SK-N-SH (cell line): ENCODE measurements at regions not wholly inside any gene's neighbourhood (a gene's known extent, or its start where the extent isn't known, plus 50 kb on each side); places are given as distances from the start of the nearest gene placed in this dataset.

Source experiments
- CTCF ChIA-PET: fragments of 300-600, 350-600 bp; formaldehyde crosslinking; extraction: SDS; loops from one replicate; lab custom pipeline; 2021; lab: Yijun Ruan, JAX
- POLR2A ChIA-PET: fragments of 350-600 bp; sonication (Branson Sonifier 250); formaldehyde crosslinking; extraction: SDS; loops from one replicate; lab custom pipeline; 2020; ENCODE audit warnings: antibody characterized with exemption, inconsistent platforms; lab: Yijun Ruan, JAX
- DNase-seq: peaks from one replicate; pipeline ENCODE4 v3.0.0; 2012
- H2AFZ ChIP-seq: fragments of 200-600 bp; sonication (generic); 2 replicates; pipeline ENCODE4 v1.8.1; 2016; ENCODE audit warnings: antibody characterized with exemption, mild to moderate bottlenecking, low read depth
- H3F3A ChIP-seq: fragments of 200-600 bp; sonication (generic); replicated peaks from 2 replicates; pipeline ENCODE3; 2016; ENCODE audit warnings: antibody characterized with exemption, mild to moderate bottlenecking; ENCODE audit not compliant: insufficient read depth
- H3K27ac ChIP-seq, 2 experiments: fragments of 200-500 bp in 1 of 2; fragments of 200-600 bp in 1 of 2; sonication (Bioruptor generic) in 1 of 2; sonication (generic), shearing (Covaris generic) in 1 of 2; 2 replicates each; pipeline versions ENCODE4 v1.5.1 to v1.6.1; 2014 to 2016; ENCODE audit warnings: low read depth in 2 of 2, inconsistent platforms in 1 of 2, low read length in 1 of 2, mild to moderate bottlenecking in 1 of 2, mixed read lengths in 1 of 2
- H3K27me3 ChIP-seq: fragments of 200-600 bp; sonication (generic), shearing (Covaris generic); 2 replicates; pipeline ENCODE4 v1.6.1; 2016; ENCODE audit warnings: mixed run types; ENCODE audit not compliant: insufficient read depth
- H3K36me3 ChIP-seq, 2 experiments: fragments of 200-500 bp in 1 of 2; fragments of 200-600 bp in 1 of 2; sonication (Bioruptor generic) in 1 of 2; sonication (generic) in 1 of 2; replicated peaks in 1 of 2; 2 replicates each; pipeline versions ENCODE3 to v1.5.1; 2014 to 2016; ENCODE audit warnings: low read length in 1 of 2, mild to moderate bottlenecking in 1 of 2; ENCODE audit not compliant: insufficient read depth in 2 of 2, control insufficient read depth in 1 of 2
- H3K4me1 ChIP-seq, 2 experiments: fragments of 200-500 bp in 1 of 2; fragments of 200-600 bp in 1 of 2; sonication (Bioruptor generic) in 1 of 2; sonication (generic), shearing (Covaris generic) in 1 of 2; 2 replicates each; pipeline versions ENCODE4 v1.5.1 to v1.6.1; 2014 to 2016; ENCODE audit warnings: low read depth in 1 of 2, low read length in 1 of 2, mixed run types in 1 of 2; ENCODE audit not compliant: insufficient read depth in 2 of 2, control insufficient read depth in 1 of 2
- H3K4me2 ChIP-seq: fragments of 200-600 bp; sonication (generic), shearing (Covaris generic); 2 replicates; pipeline ENCODE4 v1.6.1; 2017; ENCODE audit warnings: mixed run types
- H3K4me3 ChIP-seq, 2 experiments: fragments of 200-500 bp in 1 of 2; fragments of 200-600 bp in 1 of 2; sonication (Bioruptor generic) in 1 of 2; sonication (generic), shearing (Covaris generic) in 1 of 2; 2 replicates each; pipeline versions ENCODE4 v1.5.1 to v1.8.1; 2014 to 2016; ENCODE audit warnings: low read depth in 2 of 2, inconsistent platforms in 1 of 2, low read length in 1 of 2, mild to moderate bottlenecking in 1 of 2, mixed read lengths in 1 of 2, moderate library complexity in 1 of 2
- H3K79me2 ChIP-seq: fragments of 200-600 bp; sonication (generic); 2 replicates; pipeline ENCODE4 v1.8.1; 2017; ENCODE audit warnings: mild to moderate bottlenecking; ENCODE audit not compliant: insufficient read depth
- H3K9ac ChIP-seq: fragments of 200-600 bp; sonication (generic); 2 replicates; pipeline ENCODE4 v1.6.1; 2017; ENCODE audit warnings: mixed run types
- H3K9me2 ChIP-seq: fragments of 200-600 bp; sonication (generic); 2 replicates; pipeline ENCODE4 v1.6.1; 2017; ENCODE audit warnings: mixed run types
- H3K9me3 ChIP-seq: fragments of 200-600 bp; sonication (generic); 2 replicates; pipeline ENCODE4 v1.6.1; 2017; ENCODE audit warnings: mixed run types, mild to moderate bottlenecking, moderate library complexity
- H4K20me1 ChIP-seq: fragments of 200-600 bp; sonication (generic); 2 replicates; pipeline ENCODE4 v1.6.1; 2017; ENCODE audit warnings: mild to moderate bottlenecking, mixed run types; ENCODE audit not compliant: insufficient read depth
- CHD2 ChIP-seq: fragments of 150-350 bp; IDR thresholded peaks from 2 replicates; pipeline ENCODE4 v1.6.1; 2018; ENCODE audit warnings: low read length; ENCODE audit not compliant: partially characterized antibody
- GABPA ChIP-seq: IDR thresholded peaks from 2 replicates; pipeline ENCODE4 v1.4.0; 2012; ENCODE audit warnings: low read depth, mild to moderate bottlenecking
- IRF3 ChIP-seq: fragments of 150-350 bp; IDR thresholded peaks from 2 replicates; pipeline ENCODE4 v1.6.1; 2016; ENCODE audit warnings: mild to moderate bottlenecking, low read depth, low read length
- MEF2A ChIP-seq: IDR thresholded peaks from 2 replicates; pipeline ENCODE4 v1.4.0; 2012; ENCODE audit warnings: low read depth, borderline replicate concordance
- NFIC ChIP-seq: IDR thresholded peaks from 2 replicates; pipeline ENCODE4 v1.4.0; 2012; ENCODE audit warnings: borderline replicate concordance
- NRF1 ChIP-seq: IDR thresholded peaks from 2 replicates; pipeline ENCODE4 v1.6.1; 2012; ENCODE audit warnings: low read depth, mild to moderate bottlenecking, low read length
- POLR2AphosphoS5 ChIP-seq: IDR thresholded peaks from 2 replicates; pipeline ENCODE4 v1.6.1; 2012; ENCODE audit warnings: low read depth, low read length
- REST ChIP-seq: IDR thresholded peaks from 2 replicates; pipeline ENCODE4 v1.6.1; 2012; ENCODE audit warnings: mild to moderate bottlenecking, low read depth, low read length, moderate library complexity
- RFX5 ChIP-seq: IDR thresholded peaks from 2 replicates; pipeline ENCODE4 v1.6.1; 2012; ENCODE audit warnings: mild to moderate bottlenecking, improper control_type of control experiment, low read length
- RXRA ChIP-seq: IDR thresholded peaks from 2 replicates; pipeline ENCODE4 v1.4.0; 2012; ENCODE audit warnings: low read depth, mild to moderate bottlenecking, borderline replicate concordance
- SMC3 ChIP-seq: IDR thresholded peaks from 2 replicates; pipeline ENCODE4 v1.6.1; 2012; ENCODE audit warnings: low read depth, low read length, improper control_type of control experiment
- TCF12 ChIP-seq: IDR thresholded peaks from 2 replicates; pipeline ENCODE4 v1.4.0; 2012
- USF1 ChIP-seq: IDR thresholded peaks from 2 replicates; pipeline ENCODE4 v1.4.0; 2012; ENCODE audit warnings: low read depth, borderline replicate concordance

DNA sequence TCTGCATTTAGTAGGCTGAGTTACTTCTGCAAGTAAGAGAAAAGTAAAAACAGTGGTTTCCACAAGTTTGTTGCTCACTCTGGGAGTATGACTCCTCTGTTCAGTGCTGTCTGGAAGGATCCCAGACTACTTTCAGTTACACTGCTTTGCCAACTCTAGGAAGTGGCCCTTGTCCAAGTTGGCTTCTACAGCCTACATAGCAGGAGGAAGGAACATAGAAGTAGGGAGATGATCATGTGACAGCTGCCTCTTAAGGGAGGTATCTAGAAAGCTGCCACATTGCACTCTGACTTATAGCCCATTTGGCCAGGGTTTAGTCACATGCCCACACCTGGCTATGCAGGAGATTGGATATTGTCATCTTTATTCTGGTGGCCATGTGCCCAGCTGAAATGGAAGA lies 298.1 kb downstream of the NSUN3 start:
- no peak for DNase-seq
- CTCF ChIA-PET = no interaction called here

More for the DNA sequence above, 298.1 kb downstream of the NSUN3 start:
- TF ChIP-seq NRF1 (no peak), NFIC (no peak), IRF3 (no peak), CHD2 (no peak), RFX5 (no peak), MEF2A (no peak), SMC3 (no peak), POLR2AphosphoS5 (no peak), GABPA (no peak), TCF12 (no peak), REST (no peak), RXRA (no peak), USF1 (no peak)
- H4K20me1 ChIP-seq = no peaks in the 10 kb centered on the region
- no peaks in the 10 kb centered on the region for H3K79me2 ChIP-seq
- H3K27ac ChIP-seq = no peak overlapping the region
- no peak overlapping the region for H2AFZ ChIP-seq
- no peak overlapping the region for H3K4me3 ChIP-seq
- POLR2A ChIA-PET = no interaction called here
- H3K9me3 ChIP-seq = no peaks in the 10 kb centered on the region; the same call in 1 of the 2 replicates
- H3K36me3 ChIP-seq = no peaks in the 10 kb centered on the region
- H3K4me1 ChIP-seq = no peaks in the 10 kb centered on the region; a peak in 1 of 4 replicates
- H3K27me3 ChIP-seq = no peaks in the 10 kb centered on the region
- no peak overlapping the region for H3K4me2 ChIP-seq
- no peaks in the 10 kb centered on the region for H3F3A ChIP-seq
- no peaks in the 10 kb centered on the region for H3K9me2 ChIP-seq
- no peak overlapping the region for H3K9ac ChIP-seq
